ENCODE measurements at regions not wholly inside any gene's neighbourhood (a gene's known extent, or its start where the extent isn't known, plus 50 kb on each side); places are given as distances from the start of the nearest gene placed in this dataset.

GRCh38 chr7:85940798-85941197, 702.9 kb upstream of the GRM3 start:
- no peak for DNase-seq (ENCODE audit: low spot score, unreplicated experiment)
- H3K4me1 Mint-ChIP-seq (ENCODE audit: low read depth): peaks cover 2% of the 10 kb centered on the region
- peaks cover 5% of the 10 kb centered on the region for H3K9me3 Mint-ChIP-seq (ENCODE audit: low read depth)
- no peak overlapping the region for H3K4me3 Mint-ChIP-seq (ENCODE audit: low read depth)
- TF ChIP-seq CTCF (IDR thresholded peaks at IDR 0.05; ENCODE audit: unreplicated experiment): no peak
- no peaks in the 10 kb centered on the region for H3K27me3 Mint-ChIP-seq
- H3K36me3 Mint-ChIP-seq (ENCODE audit: insufficient read depth): no peaks in the 10 kb centered on the region
- no peak overlapping the region for H3K27ac Mint-ChIP-seq

GRCh38 chr7:85931919-85932318, 711.8 kb upstream of the GRM3 start:
- no peaks in the 10 kb centered on the region for H3K36me3 Mint-ChIP-seq (ENCODE audit: insufficient read depth)
- no peak overlapping the region for H3K4me3 Mint-ChIP-seq (ENCODE audit: low read depth)
- DNase-seq (ENCODE audit: low spot score, unreplicated experiment): no peak
- no peaks in the 10 kb centered on the region for H3K4me1 Mint-ChIP-seq (ENCODE audit: low read depth)
- peaks cover 17% of the 10 kb centered on the region for H3K9me3 Mint-ChIP-seq (ENCODE audit: low read depth)
- no peak overlapping the region for H3K27ac Mint-ChIP-seq
- no peaks in the 10 kb centered on the region for H3K27me3 Mint-ChIP-seq
- no peak for TF ChIP-seq CTCF (IDR thresholded peaks at IDR 0.05; ENCODE audit: unreplicated experiment)

- Mint-ChIP-seq H3K4me3 (ENCODE audit: low read depth) (no peak overlapping the region), H3K36me3 (ENCODE audit: insufficient read depth) (no peaks in the 10 kb centered on the region), H3K4me1 (ENCODE audit: low read depth) (no peaks in the 10 kb centered on the region), H3K27me3 (no peaks in the 10 kb centered on the region), H3K27ac (no peak overlapping the region), H3K9me3 (ENCODE audit: low read depth) (peaks cover 7% of the 10 kb centered on the region)
- no peak for TF ChIP-seq CTCF (IDR thresholded peaks at IDR 0.05; ENCODE audit: unreplicated experiment)
- no peak for DNase-seq (ENCODE audit: low spot score, unreplicated experiment)
These were observed 715.2 kb upstream of the GRM3 start for GRCh38 chr7:85928500-85928899.

GRCh38 chr7:85927226-85927625, 716.5 kb upstream of the GRM3 start:
- H3K4me1 Mint-ChIP-seq (ENCODE audit: low read depth): no peaks in the 10 kb centered on the region
- H3K9me3 Mint-ChIP-seq (ENCODE audit: low read depth): peaks cover 5% of the 10 kb centered on the region
- no peaks in the 10 kb centered on the region for H3K27me3 Mint-ChIP-seq
- no peak overlapping the region for H3K4me3 Mint-ChIP-seq (ENCODE audit: low read depth)
- TF ChIP-seq CTCF (IDR thresholded peaks at IDR 0.05; ENCODE audit: unreplicated experiment): no peak
- no peaks in the 10 kb centered on the region for H3K36me3 Mint-ChIP-seq (ENCODE audit: insufficient read depth)
- no peak overlapping the region for H3K27ac Mint-ChIP-seq
- no peak for DNase-seq (ENCODE audit: low spot score, unreplicated experiment)

GRCh38 chr7:85924062-85924461, 719.6 kb upstream of the GRM3 start:
- no peaks in the 10 kb centered on the region for H3K36me3 Mint-ChIP-seq (ENCODE audit: insufficient read depth)
- H3K27me3 Mint-ChIP-seq: no peaks in the 10 kb centered on the region
- no peaks in the 10 kb centered on the region for H3K4me1 Mint-ChIP-seq (ENCODE audit: low read depth)
- H3K9me3 Mint-ChIP-seq (ENCODE audit: low read depth): no peaks in the 10 kb centered on the region
- no peak overlapping the region for H3K4me3 Mint-ChIP-seq (ENCODE audit: low read depth)
- no peak overlapping the region for H3K27ac Mint-ChIP-seq
- TF ChIP-seq CTCF (IDR thresholded peaks at IDR 0.05; ENCODE audit: unreplicated experiment): no peak
- DNase-seq (ENCODE audit: low spot score, unreplicated experiment): no peak
